Esophagus muscularis mucosa (tissue), 4 donors: ENCODE measurements at regions not wholly inside any gene's neighbourhood (a gene's known extent, or its start where the extent isn't known, plus 50 kb on each side); places are given as distances from the start of the nearest gene placed in this dataset.

Source experiments
- DNase-seq: peaks from one replicate; pipeline ENCODE4 v3.0.0-alpha.2; 2017; ENCODE audit errors: extremely low spot score
- H3K27ac ChIP-seq, 4 donors: fragments of 200-600 bp; sonication (generic); replicated peaks in 1 of 4; 1 replicate in 3 of 4; 2 replicates in 1 of 4; pipeline ENCODE4 v1.5.1; 2016 to 2019; ENCODE audit warnings: mild to moderate bottlenecking in 1 of 4
- H3K27me3 ChIP-seq, 4 donors: fragments of 200-600 bp; sonication (generic); one replicate each; pipeline versions ENCODE4 v1.5.1 to v1.6.0; 2016 to 2019
- H3K36me3 ChIP-seq, 4 donors: fragments of 200-600 bp; sonication (generic); one replicate each; pipeline ENCODE4 v1.5.1; 2016 to 2019
- H3K4me1 ChIP-seq, 4 donors: fragments of 200-600 bp; sonication (generic); one replicate each; pipeline ENCODE4 v1.5.1; 2016 to 2019
- H3K4me3 ChIP-seq, 4 donors: fragments of 200-600 bp; sonication (generic); 1 replicate in 2 of 4; 2 replicates in 2 of 4; pipeline ENCODE4 v1.5.1; 2016 to 2019; ENCODE audit warnings: mild to moderate bottlenecking in 4 of 4, moderate library complexity in 1 of 4
- H3K9me3 ChIP-seq, 4 donors: fragments of 200-600 bp; sonication (generic); 1 replicate in 3 of 4; 2 replicates in 1 of 4; pipeline ENCODE4 v1.5.1; 2016 to 2019
- EP300 ChIP-seq: sonication (generic); formaldehyde crosslinking; IDR thresholded peaks from one replicate; pipeline ENCODE4 v1.6.1; 2017; ENCODE audit warnings: antibody characterized with exemption
- POLR2A ChIP-seq: fragments of 450-650 bp; IDR thresholded peaks from one replicate; pipeline ENCODE4 v1.6.1; 2017; ENCODE audit warnings: antibody characterized with exemption, moderate library complexity, mild to moderate bottlenecking, low read depth
- POLR2AphosphoS5 ChIP-seq, 2 donors: sonication (generic); formaldehyde crosslinking; IDR thresholded peaks; one replicate each; pipeline ENCODE4 v1.6.1; 2017; ENCODE audit warnings: antibody characterized with exemption in 2 of 2
- WGBS: methylation state at CpG from one replicate; pipeline ENCODE4 v1.1.5; 2018; 5-methylcytosine and 5-hydroxymethylcytosine counted together
- intact Hi-C: fragments of 100-400 bp; cut with DNase I; formaldehyde crosslinking; loops from one replicate; pipeline ENCODE4 v1.15.1; 2023
- TF ChIP-seq, protein P1 (sequence below), 3 experiments: fragments of 200-600 bp in 2 of 3; fragments of 450-650 bp in 1 of 3; sonication (generic) in 2 of 3; IDR thresholded peaks; one replicate each; pipeline ENCODE4 v1.5.1; 2017 to 2019; ENCODE audit warnings: antibody characterized with exemption in 3 of 3, mild to moderate bottlenecking in 2 of 3, moderate library complexity in 1 of 3

GRCh38 chr18:11310476-11311086 lies 161.2 kb upstream of the PIEZO2 start:
- no peaks in the 10 kb centered on the region for H3K27me3 ChIP-seq
- 88% methylated on average over 1 of the region's 1 CpG for WGBS
- DNase-seq, result no peak

GRCh38 chr18:11309172-11309571 lies 159.8 kb upstream of the PIEZO2 start:
- no peaks in the 10 kb centered on the region for H3K36me3 ChIP-seq
- intact Hi-C loops, result no loop called here

More at GRCh38 chr18:11310476-11311086, 161.2 kb upstream of the PIEZO2 start:
- TF ChIP-seq EP300, result no peak
- TF ChIP-seq, protein P1, sequence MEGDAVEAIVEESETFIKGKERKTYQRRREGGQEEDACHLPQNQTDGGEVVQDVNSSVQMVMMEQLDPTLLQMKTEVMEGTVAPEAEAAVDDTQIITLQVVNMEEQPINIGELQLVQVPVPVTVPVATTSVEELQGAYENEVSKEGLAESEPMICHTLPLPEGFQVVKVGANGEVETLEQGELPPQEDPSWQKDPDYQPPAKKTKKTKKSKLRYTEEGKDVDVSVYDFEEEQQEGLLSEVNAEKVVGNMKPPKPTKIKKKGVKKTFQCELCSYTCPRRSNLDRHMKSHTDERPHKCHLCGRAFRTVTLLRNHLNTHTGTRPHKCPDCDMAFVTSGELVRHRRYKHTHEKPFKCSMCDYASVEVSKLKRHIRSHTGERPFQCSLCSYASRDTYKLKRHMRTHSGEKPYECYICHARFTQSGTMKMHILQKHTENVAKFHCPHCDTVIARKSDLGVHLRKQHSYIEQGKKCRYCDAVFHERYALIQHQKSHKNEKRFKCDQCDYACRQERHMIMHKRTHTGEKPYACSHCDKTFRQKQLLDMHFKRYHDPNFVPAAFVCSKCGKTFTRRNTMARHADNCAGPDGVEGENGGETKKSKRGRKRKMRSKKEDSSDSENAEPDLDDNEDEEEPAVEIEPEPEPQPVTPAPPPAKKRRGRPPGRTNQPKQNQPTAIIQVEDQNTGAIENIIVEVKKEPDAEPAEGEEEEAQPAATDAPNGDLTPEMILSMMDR (IDR thresholded peaks at IDR 0.05), result peak; percentile 23 to 53 (median 39)
- no peaks in the 10 kb centered on the region for H3K36me3 ChIP-seq
- H3K27ac ChIP-seq, result no peak overlapping the region
- no peaks in the 10 kb centered on the region for H3K4me1 ChIP-seq
- H3K4me3 ChIP-seq, result no peak overlapping the region
- intact Hi-C loops, result loop anchor here (10.0 kb wide), 1 partner anchor 244 kb away; no protein-coding TSS in a partner anchor
- H3K9me3 ChIP-seq, result no peaks in the 10 kb centered on the region

DNA sequence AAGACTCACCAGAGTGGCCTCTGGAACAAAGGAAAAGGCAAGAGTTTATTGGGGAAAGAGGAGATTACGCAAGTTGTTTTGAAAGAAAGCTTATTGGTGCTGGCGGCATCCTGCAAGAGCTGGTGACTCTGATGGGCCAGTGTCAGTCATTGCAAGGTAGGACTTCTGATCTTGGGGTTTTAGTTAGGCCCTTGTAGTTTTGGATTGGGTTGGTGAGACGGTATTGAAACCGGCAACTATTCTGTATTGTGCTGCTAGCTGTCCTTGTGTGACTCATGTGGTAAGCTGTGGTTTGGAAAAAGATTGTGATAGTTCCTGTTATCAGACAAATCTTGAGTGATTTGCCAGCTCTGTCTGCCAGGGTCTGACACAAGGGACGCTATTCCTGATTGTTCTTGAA lies 159.1 kb upstream of the PIEZO2 start:
- Histone ChIP-seq H3K36me3 (no peaks in the 10 kb centered on the region), H3K27ac (no peak overlapping the region), H3K27me3 (no peaks in the 10 kb centered on the region), H3K9me3 (no peaks in the 10 kb centered on the region), H3K4me3 (no peak overlapping the region), H3K4me1 (no peaks in the 10 kb centered on the region)
- TF ChIP-seq, protein P1 (IDR thresholded peaks at IDR 0.05), result no peak
- TF ChIP-seq POLR2AphosphoS5 (IDR thresholded peaks at IDR 0.05), result no peak
- TF ChIP-seq EP300, result no peak
- no peak for TF ChIP-seq POLR2A
- intact Hi-C loops, result no loop called here
- no peak for DNase-seq
- 78% methylated on average over 5 of the region's 5 CpGs for WGBS

More at GRCh38 chr18:11309172-11309571, 159.8 kb upstream of the PIEZO2 start:
- no peak overlapping the region for H3K27ac ChIP-seq
- 93% methylated on average over 3 of the region's 3 CpGs for WGBS
- no peaks in the 10 kb centered on the region for H3K9me3 ChIP-seq
- no peak for DNase-seq
- H3K27me3 ChIP-seq, result no peaks in the 10 kb centered on the region
- H3K4me1 ChIP-seq, result no peaks in the 10 kb centered on the region
- no peak overlapping the region for H3K4me3 ChIP-seq
- TF ChIP-seq EP300 (no peak), POLR2AphosphoS5 (IDR thresholded peaks at IDR 0.05) (no peak), POLR2A (no peak)
- TF ChIP-seq, protein P1 (IDR thresholded peaks at IDR 0.05), result no peak

- Histone ChIP-seq H3K27ac (no peak overlapping the region), H3K4me1 (no peaks in the 10 kb centered on the region), H3K4me3 (no peak overlapping the region), H3K36me3 (no peaks in the 10 kb centered on the region), H3K9me3 (no peaks in the 10 kb centered on the region), H3K27me3 (no peaks in the 10 kb centered on the region)
- DNase-seq, result no peak
- intact Hi-C loops, result no loop called here
- no peak for TF ChIP-seq EP300
- WGBS, result 80% methylated on average over 2 of the region's 2 CpGs
Observed at GRCh38 chr18:11307716-11308115, 158.3 kb upstream of the PIEZO2 start.

- H3K9me3 ChIP-seq, result peaks cover 0 to 12% (median under 1%) of the 10 kb centered on the region in 4 donors
- no peak for TF ChIP-seq POLR2A
- no peak for TF ChIP-seq EP300
- TF ChIP-seq, protein P1 (IDR thresholded peaks at IDR 0.05), result no peak
- TF ChIP-seq POLR2AphosphoS5 (IDR thresholded peaks at IDR 0.05), result no peak
- H3K27me3 ChIP-seq, result no peaks in the 10 kb centered on the region
- H3K4me1 ChIP-seq, result no peaks in the 10 kb centered on the region
- H3K36me3 ChIP-seq, result no peaks in the 10 kb centered on the region
- no peak for DNase-seq
- H3K4me3 ChIP-seq, result no peak overlapping the region
- 76% methylated on average over 2 of the region's 2 CpGs for WGBS
- no peak overlapping the region for H3K27ac ChIP-seq
- intact Hi-C loops, result no loop called here
Observed at GRCh38 chr18:11305507-11305906, 156.1 kb upstream of the PIEZO2 start.
